GM19239 (cell line): ENCODE measurements at regions not wholly inside any gene's neighbourhood (a gene's known extent, or its start where the extent isn't known, plus 50 kb on each side); places are given as distances from the start of the nearest gene placed in this dataset.
"Not testable (repeated sequence)": the region's sequence is repeated elsewhere in the genome, so short reads cannot be mapped to it uniquely, and the experiment has no call there.

ENCODE experiments used
- DNase-seq: peaks from one replicate; pipeline ENCODE4 v3.0.0; 2011; ENCODE audit warnings: low spot score; ENCODE audit not compliant: insufficient read length
- FAIRE-seq: peaks from 2 replicates; lab custom pipeline; 2011; peaks lifted over from hg19 to GRCh38; lab: Jason Lieb, UNC

DNA sequence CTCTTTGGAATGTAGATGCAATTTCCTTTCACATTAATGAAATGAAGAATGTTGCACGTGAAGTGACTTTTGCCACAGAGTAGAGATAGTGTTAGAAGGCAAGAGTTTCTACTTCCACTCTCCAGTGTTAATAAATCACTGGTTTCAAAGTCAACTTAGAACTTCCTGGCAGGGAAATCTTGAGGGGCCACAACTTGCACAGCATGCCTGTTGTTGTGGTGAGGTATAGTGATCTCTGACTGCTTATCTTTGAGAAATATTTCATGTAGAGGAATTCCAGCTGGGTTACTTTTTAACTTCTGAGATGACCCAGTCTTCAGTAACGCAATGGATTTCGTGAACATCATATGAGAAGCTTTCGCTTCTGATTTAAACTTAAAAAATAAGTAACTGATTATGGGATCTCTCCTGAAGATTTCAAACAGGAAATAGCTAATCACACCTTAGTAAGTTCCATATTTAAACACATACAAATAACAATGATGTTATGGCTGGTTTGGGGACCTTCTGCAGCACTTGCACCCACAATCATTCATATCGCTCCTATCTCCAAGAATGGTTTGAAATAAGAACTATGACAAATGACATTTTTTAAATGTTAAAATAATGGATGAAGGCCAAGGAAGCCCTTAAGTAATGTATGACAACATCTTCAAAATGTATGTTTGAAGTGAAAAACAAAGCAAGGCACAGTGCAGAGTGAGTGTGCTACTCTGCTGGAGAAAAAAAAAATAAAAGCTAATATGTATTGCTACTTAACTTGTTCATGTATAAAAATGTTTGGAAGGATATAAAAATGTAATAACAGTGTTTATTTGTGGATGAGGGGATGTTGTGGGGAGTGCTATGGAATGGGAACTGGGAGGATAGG is 726.5 kb upstream of the NECTIN3 start:
- peak; percentile 68 for FAIRE-seq
- DNase-seq: no peak

- no peak for DNase-seq
- no peak for FAIRE-seq
Observed at GRCh38 chr3:110349295-110349694, 722.3 kb upstream of the NECTIN3 start.

DNA sequence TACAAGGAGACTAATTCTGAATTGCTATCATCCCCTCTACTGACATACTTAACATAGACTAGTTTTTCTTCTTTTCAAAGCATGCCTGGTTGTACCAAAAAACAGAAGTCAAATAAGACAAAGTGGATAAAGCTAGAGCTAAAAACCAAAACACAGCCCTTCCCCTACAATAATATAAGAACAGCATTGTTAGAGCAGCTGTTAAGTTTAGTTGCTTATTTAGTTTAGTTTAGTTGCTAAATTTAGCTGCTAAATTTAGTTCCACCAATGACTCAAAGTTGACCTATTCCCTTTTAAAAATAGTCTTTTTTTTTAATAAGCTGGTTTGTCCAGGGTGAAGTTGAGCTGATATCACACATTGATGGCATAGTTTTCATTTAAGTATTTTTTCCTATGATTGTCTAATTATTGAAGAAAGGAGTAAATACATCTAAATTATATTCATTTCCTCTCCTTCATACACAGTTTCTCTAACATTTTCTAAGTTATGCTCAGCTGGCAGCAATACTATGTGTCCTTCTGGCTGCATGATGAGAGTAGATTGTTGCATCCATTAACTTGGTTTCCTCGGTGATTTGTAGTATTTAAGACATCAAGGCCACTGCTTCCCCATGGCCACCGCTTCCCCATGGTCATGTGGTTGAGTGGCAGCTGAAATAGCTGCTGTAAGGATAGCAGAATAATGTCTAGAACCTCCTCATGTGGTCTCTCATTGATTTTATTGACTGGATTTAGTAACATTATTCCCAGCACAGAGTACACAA is 718.6 kb upstream of the NECTIN3 start:
- no peak for DNase-seq

GRCh38 chr3:110362751-110363150 is 708.9 kb upstream of the NECTIN3 start:
- DNase-seq: no peak
- FAIRE-seq: no peak

More for the DNA sequence above, 718.6 kb upstream of the NECTIN3 start:
- no peak for FAIRE-seq

DNA sequence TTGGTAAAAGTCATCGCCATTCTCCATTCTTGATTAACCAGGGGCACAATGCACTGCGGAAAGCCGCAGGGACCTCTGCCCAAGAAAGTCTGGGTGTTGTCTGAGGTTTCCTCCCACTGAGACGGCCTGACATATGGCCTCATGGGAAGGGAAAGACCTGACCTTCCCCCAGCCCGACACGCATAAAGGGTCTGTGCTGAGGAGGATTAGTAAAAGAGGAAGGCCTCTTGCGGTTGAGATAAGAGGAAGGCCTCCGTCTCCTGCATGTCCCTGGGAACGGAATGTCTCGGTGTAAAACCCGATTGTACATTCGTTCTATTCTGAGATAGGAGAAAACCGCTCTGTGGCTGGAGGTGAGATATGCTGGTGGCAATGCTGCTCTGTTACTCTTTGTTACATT is 704.3 kb upstream of the NECTIN3 start:
- not testable (repeated sequence) for DNase-seq, FAIRE-seq

GRCh38 chr3:110375751-110376518 is 695.7 kb upstream of the NECTIN3 start:
- no peak for FAIRE-seq
- DNase-seq: no peak

DNA sequence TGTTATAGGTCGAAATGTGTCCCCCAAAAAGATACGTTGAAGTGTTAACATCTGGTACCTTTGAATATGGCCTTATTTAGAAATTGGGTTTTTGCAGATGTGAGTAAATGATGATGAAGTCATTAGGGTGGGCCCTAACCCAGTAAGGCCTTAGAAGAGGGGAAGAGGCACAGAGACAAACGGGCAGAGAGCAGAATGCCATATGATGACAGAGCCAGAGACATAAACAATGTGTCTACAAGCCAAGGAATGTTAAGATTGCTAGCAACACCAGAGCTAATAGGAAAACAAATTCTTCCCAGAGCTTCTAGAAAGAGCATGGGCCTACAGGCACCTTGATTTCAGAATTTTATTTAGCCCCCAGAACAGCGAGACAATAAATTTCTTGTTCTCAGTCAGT is 693.1 kb upstream of the NECTIN3 start:
- FAIRE-seq: no peak

DNA sequence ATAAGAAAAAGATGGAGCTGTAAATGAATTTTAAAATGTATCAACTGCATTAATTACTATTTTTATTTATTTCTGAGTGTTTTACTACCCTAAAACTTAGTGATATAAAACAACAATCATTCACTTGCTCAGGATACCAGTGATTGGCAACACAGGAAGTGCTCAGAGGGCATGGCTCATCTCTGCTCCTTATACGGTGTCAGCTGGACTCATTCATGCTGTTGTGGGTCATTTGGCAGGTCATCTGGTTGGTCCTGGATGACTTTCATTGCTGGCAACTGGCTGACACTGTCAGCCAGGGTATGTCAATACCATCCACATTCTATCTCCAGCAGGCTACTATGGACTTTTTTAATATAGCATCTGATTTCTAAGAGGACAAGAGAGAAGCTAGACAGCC is 689.6 kb upstream of the NECTIN3 start:
- FAIRE-seq (no peak), DNase-seq (no peak)

More for the DNA sequence above, 693.1 kb upstream of the NECTIN3 start:
- DNase-seq: no peak

GRCh38 chr3:110383356-110383755 is 688.3 kb upstream of the NECTIN3 start:
- DNase-seq (no peak), FAIRE-seq (no peak)

DNA sequence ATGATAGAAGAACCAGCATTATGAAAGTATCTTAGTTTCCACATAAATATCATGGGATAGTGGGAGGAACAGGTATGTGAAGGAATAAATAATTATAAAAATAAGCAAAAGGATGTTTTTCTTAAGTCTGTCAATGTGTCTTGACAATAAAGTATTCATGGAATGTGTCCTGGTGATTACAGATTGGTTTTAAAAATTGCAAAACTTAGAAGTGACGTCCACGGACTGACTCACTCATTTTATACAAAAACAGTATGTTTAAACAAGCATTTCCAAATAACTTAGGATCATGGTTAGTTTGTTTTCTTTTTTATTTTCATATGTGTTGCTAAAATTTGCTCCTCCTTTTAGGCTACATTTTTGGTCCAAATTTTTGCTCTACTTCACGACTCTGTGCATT is 687.0 kb upstream of the NECTIN3 start:
- no peak for DNase-seq
- no peak for FAIRE-seq

DNA sequence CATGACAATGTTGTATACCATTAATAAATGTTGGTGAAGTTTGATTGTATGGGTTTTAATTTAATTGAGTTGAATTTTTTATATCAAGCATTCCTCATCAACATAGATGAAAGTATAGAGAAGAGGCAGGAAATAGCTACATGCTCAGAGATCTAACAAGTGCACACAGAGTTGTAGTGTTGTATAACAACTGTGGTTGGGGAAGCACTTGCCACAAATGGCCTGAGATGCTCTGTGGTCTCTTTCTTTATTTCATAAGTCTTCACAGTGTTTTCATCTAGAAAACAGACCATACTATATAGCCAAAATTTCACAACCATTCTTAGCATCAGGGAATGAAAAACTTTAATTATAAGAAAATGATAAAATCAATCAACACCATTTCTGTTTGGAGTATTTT is 682.6 kb upstream of the NECTIN3 start:
- FAIRE-seq (no peak), DNase-seq (no peak)

GRCh38 chr3:110390372-110390771 is 681.2 kb upstream of the NECTIN3 start:
- FAIRE-seq: no peak
- no peak for DNase-seq

DNA sequence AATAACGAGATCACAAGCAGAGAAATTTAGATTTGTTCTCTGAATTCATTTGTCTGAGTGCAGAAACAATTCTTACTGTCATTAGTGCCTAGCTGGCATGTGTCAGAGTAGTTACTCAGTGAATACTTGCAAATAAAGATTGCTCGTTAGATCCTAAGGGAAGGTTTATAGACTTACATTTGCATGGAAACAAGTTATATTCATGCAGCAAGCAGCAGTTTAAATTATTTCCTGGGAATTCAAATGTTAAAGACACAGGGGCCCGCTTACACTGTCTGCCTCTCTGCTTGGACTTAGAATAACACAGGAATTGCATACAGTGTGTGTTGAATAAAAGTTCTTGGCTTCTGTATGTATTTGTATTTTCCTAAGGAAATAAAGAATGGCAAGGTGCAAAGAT is 680.6 kb upstream of the NECTIN3 start:
- DNase-seq (no peak), FAIRE-seq (no peak)

GRCh38 chr3:110391640-110392395 is 679.8 kb upstream of the NECTIN3 start:
- DNase-seq (no peak), FAIRE-seq (no peak)

DNA sequence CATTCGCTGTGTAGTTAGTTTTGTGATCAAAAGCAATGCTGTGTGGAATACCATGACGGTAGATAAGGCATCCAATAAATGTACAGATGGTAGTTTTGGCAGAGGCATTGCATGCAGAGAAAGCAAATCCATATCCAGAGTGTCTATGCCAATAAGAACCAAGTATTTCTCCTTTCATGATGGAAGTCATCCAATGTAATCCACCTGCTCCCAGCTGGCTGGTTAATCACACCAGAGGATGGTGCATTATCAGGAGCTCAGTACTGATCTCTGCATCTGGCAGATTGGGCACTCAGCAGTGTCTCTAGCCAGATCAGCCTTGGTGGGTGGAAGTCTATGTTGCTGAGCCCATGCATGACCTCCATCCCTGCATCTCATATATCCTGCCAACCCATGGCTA is 677.7 kb upstream of the NECTIN3 start:
- DNase-seq (no peak), FAIRE-seq (no peak)

DNA sequence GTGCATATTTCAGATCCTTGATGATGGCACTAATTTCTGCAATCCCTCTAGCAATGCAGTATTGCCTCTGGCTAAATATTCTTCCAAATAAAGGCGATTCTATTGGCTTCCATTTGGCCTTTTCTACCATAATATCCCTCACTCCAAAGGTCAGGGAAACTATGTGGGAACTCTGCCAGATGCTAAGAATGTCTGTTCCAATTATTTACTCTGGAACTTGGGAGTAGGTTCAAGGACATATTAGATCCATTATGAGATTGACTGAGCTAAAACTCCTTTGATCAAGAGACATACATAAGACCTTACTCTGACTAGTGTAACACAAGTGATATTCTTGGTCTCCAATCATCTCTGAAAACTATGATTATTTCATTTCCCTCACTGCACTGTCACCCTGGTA is 674.5 kb upstream of the NECTIN3 start:
- no peak for FAIRE-seq
- no peak for DNase-seq

DNA sequence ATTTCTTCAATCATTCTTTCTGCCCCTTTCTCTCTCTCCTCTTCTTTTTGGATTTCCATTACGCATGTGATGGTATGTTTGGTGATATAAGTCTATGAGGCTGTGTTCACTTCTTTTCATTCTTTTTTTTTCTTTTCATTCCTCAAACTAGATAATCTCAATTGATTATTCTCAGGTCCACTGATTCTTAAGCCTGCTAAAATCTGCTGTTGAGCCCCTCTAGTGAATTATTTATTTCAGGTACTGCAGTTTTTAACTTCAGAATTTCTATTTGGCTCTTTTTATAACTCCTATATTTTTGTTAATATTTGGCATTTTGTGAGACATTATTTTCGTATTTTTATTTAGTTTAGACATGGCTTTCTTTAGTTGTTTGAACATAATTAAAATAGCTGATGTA is 671.3 kb upstream of the NECTIN3 start:
- DNase-seq (no peak), FAIRE-seq (no peak)

DNA sequence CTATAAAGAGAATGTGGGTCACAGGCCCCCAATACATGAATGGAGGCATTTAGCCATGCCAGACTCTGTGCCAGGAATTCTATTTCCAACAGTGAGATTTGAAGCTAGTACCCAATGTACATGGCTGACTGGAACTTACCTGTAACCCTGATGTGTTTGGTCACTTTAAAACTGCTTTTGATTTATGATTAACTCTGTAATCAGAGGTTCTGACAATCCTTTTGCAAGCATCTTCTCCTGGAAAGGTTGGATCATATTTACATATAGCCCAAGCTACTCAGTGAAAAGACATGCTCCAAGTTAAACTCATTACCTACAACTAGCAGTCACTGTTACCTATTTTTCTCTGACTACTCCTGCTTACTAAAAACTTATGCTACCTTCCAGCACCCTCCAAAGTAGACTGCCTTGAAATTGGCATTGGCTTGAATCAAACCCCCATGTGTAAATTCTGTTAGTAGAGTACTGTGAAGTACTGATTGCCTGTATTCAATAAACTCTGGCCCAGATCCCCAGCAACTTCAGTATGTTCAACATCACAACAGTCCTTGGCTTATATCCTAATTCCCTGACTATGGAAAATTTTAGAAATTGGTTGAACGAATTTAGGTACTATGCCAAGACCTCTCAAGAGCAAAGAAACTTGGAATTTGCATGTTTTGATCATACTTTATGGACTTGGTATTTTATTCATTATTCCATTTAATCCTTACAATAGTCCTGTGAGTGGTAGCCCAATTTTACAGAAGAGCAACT is 665.6 kb upstream of the NECTIN3 start:
- DNase-seq: no peak
- no peak for FAIRE-seq

- no peak for FAIRE-seq
Observed at GRCh38 chr3:110413266-110413665, 658.4 kb upstream of the NECTIN3 start.

More at GRCh38 chr3:110413266-110413665, 658.4 kb upstream of the NECTIN3 start:
- DNase-seq: no peak
